ENCODE measurements at regions not wholly inside any gene's neighbourhood (a gene's known extent, or its start where the extent isn't known, plus 50 kb on each side); places are given as distances from the start of the nearest gene placed in this dataset.

- intact Hi-C loops (cut with DNase I) = no loop called here
- ATAC-seq (peak; percentile 54), DNase-seq (peak in 3 of 4 donors; percentile 24 to 46 (median 27))
- TF ChIP-seq POLR2A (IDR thresholded peaks at IDR 0.05) (no peak), CTCF (IDR thresholded peaks at IDR 0.05) (no peak)
- H3K9me3 ChIP-seq = no peaks in the 10 kb centered on the region
- H3K27me3 ChIP-seq = no peaks in the 10 kb centered on the region
- H3K27ac ChIP-seq = no peak overlapping the region
- H3K4me3 ChIP-seq = no peak overlapping the region
- H3K36me3 ChIP-seq (replicated peaks in 1 of 2; ENCODE audit: insufficient read depth in 1 of 2, low read depth in 2 of 2) = no peaks in the 10 kb centered on the region
- WGBS, 2 donors = 27 to 44% methylated on average over 8 of the region's 8 CpGs
- H3K4me1 ChIP-seq = no peaks in the 10 kb centered on the region
Measured at GRCh38 chr5:32504989-32505596, 60.6 kb upstream of the ZFR start.

DNA sequence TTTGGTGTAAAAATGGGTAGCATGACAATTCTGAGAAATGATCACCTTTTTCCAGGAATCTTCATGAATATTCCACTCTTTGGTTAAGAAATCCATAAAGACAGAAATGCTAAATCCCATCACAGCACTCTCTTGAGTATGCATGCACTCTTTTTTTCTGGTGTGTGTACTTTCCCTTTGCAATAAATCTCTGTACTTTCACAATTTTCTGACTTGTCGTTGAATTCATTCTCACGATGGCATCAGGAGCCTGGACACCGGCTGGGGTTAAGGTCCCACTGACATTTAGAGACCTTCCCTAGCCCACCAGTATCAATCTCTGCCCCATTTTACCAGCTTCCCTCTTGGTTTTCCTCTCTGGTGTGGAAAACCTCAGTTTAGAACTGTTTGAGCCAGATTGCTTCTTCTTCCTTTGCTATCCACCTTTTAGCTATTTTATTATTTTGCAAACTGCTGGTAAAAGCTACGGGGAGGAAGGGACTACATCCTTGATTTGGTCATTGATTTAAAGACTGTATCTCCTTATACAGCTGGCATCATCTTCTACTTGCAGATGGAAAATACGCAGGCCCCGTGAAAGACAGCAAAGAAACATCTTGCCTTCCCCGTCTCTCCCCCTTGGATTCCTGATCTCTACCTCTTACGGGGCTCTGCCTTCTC, 59.9 kb upstream of the ZFR start:
- ATAC-seq (no peak), DNase-seq (no peak)
- no peaks in the 10 kb centered on the region for H3K9me3 ChIP-seq
- no peak for TF ChIP-seq POLR2A (IDR thresholded peaks at IDR 0.05)
- no peak for TF ChIP-seq CTCF (IDR thresholded peaks at IDR 0.05)
- no peak overlapping the region for H3K4me3 ChIP-seq
- intact Hi-C loops (cut with DNase I) = no loop called here
- WGBS, 2 donors = 35 to 56% methylated on average over 8 of the region's 8 CpGs
- no peak overlapping the region for H3K27ac ChIP-seq
- no peaks in the 10 kb centered on the region for H3K36me3 ChIP-seq (replicated peaks in 1 of 2; ENCODE audit: insufficient read depth in 1 of 2, low read depth in 2 of 2)
- H3K4me1 ChIP-seq = no peaks in the 10 kb centered on the region
- H3K27me3 ChIP-seq = no peaks in the 10 kb centered on the region

DNA sequence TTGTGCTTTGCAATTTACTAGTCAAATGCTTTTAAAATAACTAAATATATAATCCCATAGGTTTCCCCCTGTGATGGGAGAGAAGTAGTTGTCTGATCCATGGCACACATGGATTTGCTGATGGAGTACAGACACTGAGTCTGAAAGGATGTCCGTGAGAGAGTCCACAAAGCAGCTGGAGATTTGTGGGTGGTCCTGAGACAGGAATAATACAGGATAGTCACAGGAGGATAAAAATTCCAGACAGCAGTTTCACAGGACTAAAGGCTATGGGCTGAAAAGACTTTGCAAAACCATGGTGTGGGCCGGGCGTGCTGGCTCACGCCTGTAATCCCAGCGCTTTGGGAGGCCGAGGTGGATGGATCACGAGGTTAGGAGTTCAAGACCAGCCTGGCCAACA, 58.7 kb upstream of the ZFR start:
- Histone ChIP-seq H3K27ac (no peak overlapping the region), H3K9me3 (no peaks in the 10 kb centered on the region), H3K36me3 (replicated peaks in 1 of 2; ENCODE audit: insufficient read depth in 1 of 2, low read depth in 2 of 2) (no peaks in the 10 kb centered on the region), H3K4me1 (no peaks in the 10 kb centered on the region), H3K27me3 (no peaks in the 10 kb centered on the region), H3K4me3 (no peak overlapping the region)
- TF ChIP-seq POLR2A (IDR thresholded peaks at IDR 0.05) (no peak), CTCF (IDR thresholded peaks at IDR 0.05) (no peak)
- ATAC-seq = no peak
- WGBS, 2 donors = 87 to 91% methylated on average over 7 of the region's 7 CpGs
- intact Hi-C loops (cut with DNase I) = no loop called here
- DNase-seq = no peak

GRCh38 chr5:32501071-32502002, 56.8 kb upstream of the ZFR start:
- no peak for ATAC-seq
- Histone ChIP-seq H3K36me3 (replicated peaks in 1 of 2; ENCODE audit: insufficient read depth in 1 of 2, low read depth in 2 of 2) (no peaks in the 10 kb centered on the region), H3K4me3 (no peak overlapping the region), H3K4me1 (no peaks in the 10 kb centered on the region), H3K9me3 (no peaks in the 10 kb centered on the region), H3K27ac (no peak overlapping the region), H3K27me3 (no peaks in the 10 kb centered on the region)
- TF ChIP-seq POLR2A (IDR thresholded peaks at IDR 0.05) (no peak), CTCF (IDR thresholded peaks at IDR 0.05) (no peak)
- 48 to 63% methylated on average over 14 to 16 of the region's 16 CpGs for WGBS, 2 donors
- DNase-seq = no peak
- intact Hi-C loops (cut with DNase I) = no loop called here

Measured in body of pancreas (tissue), 4 donors.